HepG2 (cell line): ENCODE measurements at regions not wholly inside any gene's neighbourhood (a gene's known extent, or its start where the extent isn't known, plus 50 kb on each side); places are given as distances from the start of the nearest gene placed in this dataset.

Source experiments
- ATF2 ChIP-seq: sonication (generic); formaldehyde crosslinking; IDR thresholded peaks from 2 replicates; pipeline ENCODE4 v1.4.0; 2020; ENCODE audit warnings: missing genetic modification reagents
- CHD2 ChIP-seq: IDR thresholded peaks from 2 replicates; pipeline ENCODE4 v1.6.1; 2011; ENCODE audit warnings: low read depth, low read length, improper control_type of control experiment
- CTCF ChIP-seq: sonication (generic); formaldehyde crosslinking; IDR thresholded peaks from 2 replicates; pipeline ENCODE4 v1.5.0; 2020; ENCODE audit warnings: mild to moderate bottlenecking, missing genetic modification reagents, moderate library complexity
- HCFC1 ChIP-seq: fragments of 150-350 bp; IDR thresholded peaks from 2 replicates; pipeline ENCODE4 v1.6.1; 2014; ENCODE audit warnings: low read depth, low read length
- IRF1 ChIP-seq: sonication (generic); formaldehyde crosslinking; IDR thresholded peaks from 2 replicates; pipeline ENCODE4 v1.4.0; 2020; ENCODE audit warnings: low read depth, mild to moderate bottlenecking, missing genetic modification reagents
- KLF13 ChIP-seq: sonication (generic); formaldehyde crosslinking; IDR thresholded peaks from 2 replicates; pipeline ENCODE4 v1.4.0; 2020; ENCODE audit warnings: mild to moderate bottlenecking, missing genetic modification reagents
- MEIS2 ChIP-seq: sonication (generic); formaldehyde crosslinking; IDR thresholded peaks from 2 replicates; pipeline ENCODE4 v1.9.0; 2021; ENCODE audit warnings: mild to moderate bottlenecking, missing genetic modification reagents
- NFIB ChIP-seq: sonication (generic); formaldehyde crosslinking; IDR thresholded peaks from 2 replicates; pipeline ENCODE4 v1.9.0; 2021; ENCODE audit warnings: missing genetic modification reagents, mild to moderate bottlenecking, borderline replicate concordance
- RFX3 ChIP-seq: IDR thresholded peaks from 2 replicates; pipeline ENCODE4 v1.6.1; 2016; ENCODE audit warnings: missing biosample characterization, missing genetic modification reagents
- ZBTB21 ChIP-seq: sonication (generic); formaldehyde crosslinking; IDR thresholded peaks from 2 replicates; pipeline ENCODE4 v1.4.0; 2020; ENCODE audit warnings: missing genetic modification reagents

GRCh38 chr11:91854171-91854570, 370.4 kb upstream of the FAT3 start:
- TF ChIP-seq ZBTB21 (no peak), RFX3 (CRISPR knock-in tag) (no peak), CHD2 (no peak), NFIB (no peak), IRF1 (no peak), CTCF (CRISPR knock-in tag) (no peak), MEIS2 (CRISPR knock-in tag) (no peak), HCFC1 (no peak), KLF13 (CRISPR knock-in tag) (no peak), ATF2 (CRISPR knock-in tag) (no peak)
